ENCODE measurements at regions not wholly inside any gene's neighbourhood (a gene's known extent, or its start where the extent isn't known, plus 50 kb on each side); places are given as distances from the start of the nearest gene placed in this dataset.
"Not testable (repeated sequence)": the region's sequence is repeated elsewhere in the genome, so short reads cannot be mapped to it uniquely, and the experiment has no call there.

DNA sequence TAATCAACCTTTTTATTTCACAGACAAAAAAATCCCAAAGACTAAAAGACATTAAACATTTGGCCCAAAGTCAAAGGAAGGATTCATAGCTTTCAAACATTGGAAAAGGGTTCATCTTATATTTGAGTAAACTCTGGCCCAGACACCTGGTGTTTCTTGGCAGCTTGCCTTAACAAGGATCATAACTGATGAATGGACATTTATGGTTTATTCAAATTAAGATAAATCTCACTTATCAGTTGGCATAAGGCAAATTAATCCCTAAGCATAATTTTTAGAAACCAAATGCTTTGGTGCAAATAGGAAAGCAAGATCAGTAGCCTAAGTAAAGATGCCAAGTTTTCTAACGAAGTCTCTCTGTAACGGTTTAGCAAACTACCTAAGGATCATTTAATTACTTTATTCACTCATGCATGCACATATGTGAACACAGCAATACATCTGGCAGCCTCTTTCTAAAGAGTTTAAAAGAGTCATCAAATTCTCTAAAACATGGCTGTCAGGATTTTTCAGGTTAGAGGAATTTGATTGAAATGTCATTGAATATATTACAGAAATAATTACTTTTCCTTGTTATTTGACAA lies 323.4 kb upstream of the RBMS1 start:
- no peak for DNase-seq

DNA sequence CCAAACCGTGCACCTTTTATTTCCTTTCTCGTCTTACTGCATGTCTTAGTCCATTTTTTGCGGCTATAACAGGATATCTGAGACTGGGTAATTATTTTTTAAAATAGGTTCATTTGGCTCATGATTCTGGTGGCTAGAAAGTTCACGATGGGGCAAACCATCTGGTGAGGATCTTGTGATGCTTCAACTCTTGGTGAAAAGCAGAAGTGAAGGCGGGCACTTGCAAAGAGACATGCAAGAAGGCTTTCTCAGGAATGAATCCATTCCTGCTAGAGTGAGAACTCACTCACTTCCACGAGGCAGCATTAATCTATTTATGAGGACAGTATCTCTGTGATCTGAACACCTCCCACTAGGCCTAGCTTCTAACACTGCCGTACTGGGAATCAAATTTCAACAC lies 327.1 kb upstream of the RBMS1 start:
- DNase-seq: no peak

DNA sequence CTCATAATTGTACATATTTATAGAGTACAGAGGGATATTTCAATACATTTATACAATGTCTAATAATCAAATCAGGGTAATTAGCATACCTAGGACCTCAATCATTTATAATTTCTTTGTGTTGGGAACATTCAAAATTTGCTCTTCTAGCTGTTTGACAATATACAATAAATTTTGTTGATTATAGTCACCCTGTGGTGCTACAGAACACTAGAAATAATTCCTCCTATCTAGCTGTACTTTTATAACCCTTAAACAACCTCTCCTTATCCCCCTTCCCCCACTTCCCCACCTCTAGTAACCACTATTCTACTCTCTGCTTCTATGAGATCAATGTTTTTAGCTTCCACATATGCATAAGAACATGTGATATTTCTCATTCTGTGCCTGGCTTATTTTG lies 328.4 kb upstream of the RBMS1 start:
- no peak for DNase-seq

DNA sequence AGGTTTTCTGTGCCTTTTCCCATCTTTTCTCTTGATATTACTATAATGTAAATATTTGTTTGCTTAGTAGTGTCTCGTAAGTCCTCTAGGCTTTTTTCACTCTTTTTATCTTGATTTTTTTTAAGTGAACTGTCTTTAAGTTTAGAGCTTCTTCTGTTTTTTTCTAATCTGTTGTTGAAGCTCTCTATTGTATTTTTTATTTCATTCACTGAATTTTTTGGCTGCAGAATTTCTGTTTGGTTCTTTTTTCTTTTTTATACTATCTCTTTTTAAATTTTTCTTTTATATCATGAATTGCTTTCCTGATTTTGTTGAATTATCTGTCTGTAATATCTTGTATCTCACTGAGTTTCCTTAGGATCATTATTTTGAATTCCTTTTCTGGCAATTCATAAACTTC lies 331.8 kb upstream of the RBMS1 start:
- DNase-seq: no peak

DNA sequence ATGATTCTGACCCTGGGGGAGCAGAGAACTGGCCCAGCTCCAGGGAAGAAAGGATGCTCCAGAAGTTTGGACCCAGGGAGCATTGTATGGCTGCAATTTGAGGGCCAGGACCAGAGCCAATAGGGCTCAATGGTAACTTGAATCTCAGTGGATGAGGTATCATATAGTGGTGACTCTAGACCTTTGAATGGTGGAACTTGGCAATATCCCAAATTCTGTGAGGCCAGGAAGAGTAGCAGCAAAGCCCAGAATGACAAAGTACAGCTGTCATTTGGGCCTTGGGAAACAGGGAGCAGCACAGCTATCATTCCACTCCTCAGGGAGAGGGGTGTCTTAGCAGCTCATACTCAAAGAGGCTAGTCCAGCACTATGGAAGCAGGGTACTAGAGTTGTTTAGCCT lies 332.9 kb upstream of the RBMS1 start:
- no peak for DNase-seq

DNA sequence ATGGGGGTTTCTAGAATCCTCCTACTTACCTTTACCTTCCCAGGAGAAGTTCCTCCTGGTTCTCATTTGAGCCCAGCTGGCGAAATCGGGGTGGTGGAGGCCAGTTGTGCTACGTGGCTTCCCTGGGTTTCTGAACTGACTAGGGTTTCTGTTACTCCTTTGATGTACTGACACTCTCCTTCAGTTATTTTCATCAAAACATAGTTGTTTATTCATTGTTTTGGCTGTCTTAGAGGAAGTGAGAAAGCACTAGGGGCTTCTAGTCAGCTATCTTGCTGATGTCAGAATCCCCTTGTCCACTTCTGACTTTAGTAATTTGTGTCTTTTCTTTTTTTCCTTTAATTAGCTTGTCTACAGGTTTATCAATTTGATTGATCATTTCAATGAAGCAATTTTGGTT lies 332.2 kb upstream of the TANK start:
- DNase-seq: no peak

DNA sequence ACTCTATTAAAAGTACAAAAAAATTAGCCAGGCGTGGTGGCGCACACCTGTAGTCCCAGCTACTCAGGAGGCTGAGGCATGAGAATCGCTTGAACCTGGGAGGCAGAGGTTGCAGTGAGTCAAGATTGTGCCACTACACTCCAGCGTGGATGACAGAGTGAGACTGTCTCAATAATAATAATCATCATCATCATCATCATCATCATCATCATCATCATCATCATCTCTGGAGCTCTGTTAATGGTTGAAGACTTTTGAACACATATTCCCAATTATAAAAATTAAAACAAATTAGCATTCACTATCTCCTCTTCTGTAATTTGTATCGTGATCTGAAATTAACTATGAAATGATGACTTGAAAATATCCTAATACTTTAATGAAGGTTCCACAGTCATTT lies 327.8 kb upstream of the TANK start:
- DNase-seq: not testable (repeated sequence)

DNA sequence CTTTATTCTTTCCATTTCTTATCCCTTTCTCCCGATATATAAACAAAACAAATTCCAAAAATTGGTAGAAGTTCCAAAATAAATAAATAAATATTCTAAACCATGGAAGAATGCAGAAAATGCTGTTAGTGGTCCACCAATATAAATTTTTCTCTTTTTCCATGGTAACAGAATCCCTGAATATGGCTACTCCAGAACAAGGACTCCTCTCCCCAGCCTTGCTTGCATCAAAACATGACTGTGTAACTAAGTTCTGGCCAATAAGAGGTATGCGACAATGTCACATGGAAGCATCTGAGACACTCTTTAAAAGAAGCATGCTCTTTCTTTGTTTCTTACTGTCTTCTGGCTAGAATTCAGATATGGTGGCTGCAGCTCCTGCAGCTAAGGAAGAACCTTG lies 325.1 kb upstream of the TANK start:
- DNase-seq: no peak

DNA sequence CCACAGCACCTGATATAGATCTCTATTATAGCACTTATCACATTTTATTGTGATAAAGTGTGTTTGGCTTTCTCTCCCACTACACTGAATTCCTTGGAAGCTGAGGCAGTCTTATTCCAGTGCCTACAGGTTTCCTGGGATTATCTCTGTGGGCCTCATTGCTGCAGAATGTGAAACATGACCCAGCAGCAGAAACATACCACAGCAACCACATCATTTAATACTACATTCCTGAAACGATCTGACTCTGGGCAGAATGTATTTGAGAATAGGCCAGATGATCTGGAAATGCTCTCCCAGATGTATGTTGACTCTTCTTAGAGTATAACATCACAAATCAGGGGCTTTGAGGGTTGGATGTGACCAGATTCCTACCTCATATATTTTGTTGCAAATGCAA lies 323.5 kb upstream of the TANK start:
- no peak for DNase-seq

DNA sequence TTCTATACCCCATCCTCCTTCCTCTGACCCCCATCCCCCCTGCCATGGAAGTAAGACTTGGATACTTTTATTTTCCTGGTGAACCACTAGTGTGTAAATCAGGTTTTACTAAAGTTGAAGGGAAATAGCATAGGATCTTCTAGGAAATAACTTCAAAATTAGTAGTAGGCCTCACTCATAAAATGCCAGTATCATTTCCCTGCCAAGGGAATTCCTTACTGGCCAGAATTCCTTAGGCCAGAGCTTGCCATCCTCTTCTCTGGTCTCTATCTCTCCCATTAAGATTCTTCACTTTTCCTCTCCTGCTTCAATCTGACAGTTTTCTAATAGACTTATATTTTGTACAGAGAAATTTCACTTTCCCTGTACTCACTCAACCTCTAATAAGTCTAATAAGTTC lies 322.8 kb upstream of the TANK start:
- DNase-seq: no peak

DNA sequence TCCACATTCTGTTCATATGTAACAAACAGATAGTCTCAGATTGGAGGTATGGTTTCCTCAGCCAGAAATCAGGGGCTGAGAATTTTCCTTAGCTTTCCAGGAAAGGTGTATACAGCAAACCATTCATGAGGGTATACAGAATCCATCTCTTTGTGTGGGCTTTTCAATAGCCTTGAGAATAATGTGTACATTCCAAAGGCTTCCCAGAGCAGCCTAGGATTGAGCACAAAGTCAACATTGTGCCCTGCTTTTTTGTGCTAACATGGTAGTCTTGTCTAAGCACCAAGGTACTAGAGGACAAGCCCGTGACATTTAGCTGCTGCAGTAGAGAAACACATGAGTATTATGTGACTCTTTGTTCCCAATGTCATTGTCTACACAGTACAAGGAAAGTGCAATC lies 322.1 kb upstream of the TANK start:
- DNase-seq: no peak

DNA sequence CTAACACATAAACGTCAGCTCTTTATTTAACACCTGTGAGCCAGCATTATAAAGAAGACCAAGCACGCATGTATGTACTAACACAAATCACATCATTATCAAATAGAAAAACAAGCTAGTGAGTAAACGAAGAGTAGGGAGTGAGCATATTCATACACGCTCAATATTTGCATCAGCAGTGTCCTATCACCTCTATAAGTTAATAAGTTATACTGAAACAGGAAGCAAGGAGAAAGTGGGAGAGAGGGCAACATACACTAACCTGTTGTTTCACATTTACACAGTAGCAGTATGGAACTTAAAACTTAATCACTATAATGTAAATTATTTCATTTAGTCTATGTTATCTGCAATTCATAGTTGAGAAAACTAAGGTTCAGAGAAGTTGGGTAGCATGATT lies 321.5 kb upstream of the TANK start:
- DNase-seq: no peak

DNA sequence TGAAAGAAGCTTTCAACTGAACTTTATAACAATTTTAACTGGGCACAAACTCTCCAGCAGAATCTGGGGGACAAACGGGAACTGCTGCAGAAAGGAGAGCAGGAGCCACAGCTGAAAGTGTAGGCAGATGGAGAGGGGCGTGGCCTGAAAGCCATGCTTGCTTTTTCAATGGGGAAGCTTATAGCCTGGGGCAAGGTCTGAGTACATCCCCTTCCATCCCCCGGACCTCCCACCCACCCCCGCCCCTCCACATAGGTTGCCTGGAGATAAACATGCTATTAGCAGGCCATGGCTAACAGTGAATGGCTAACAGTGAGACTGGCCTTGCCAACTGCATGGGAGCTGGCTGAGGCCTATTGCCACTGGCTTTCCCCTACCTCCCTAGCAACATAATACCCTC lies 317.9 kb upstream of the TANK start:
- DNase-seq: no peak

DNA sequence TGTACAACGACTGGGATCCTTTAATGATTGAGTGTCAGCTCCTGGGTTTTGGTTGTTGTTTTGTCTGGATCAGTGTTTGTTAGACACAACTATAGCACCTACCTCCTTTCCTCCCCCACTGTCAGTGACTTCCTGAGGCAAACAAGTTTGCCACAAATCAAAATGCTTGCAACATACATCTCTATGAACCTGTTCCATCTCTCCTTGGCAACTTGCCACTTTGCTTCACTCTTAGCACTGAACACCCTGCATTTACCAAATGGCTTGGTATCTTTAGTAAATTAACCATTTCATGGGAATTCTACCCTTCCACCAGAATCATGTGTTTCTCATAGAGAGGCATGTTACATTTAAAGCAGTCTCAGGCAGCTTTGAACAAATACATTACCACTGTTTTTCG lies 301.1 kb upstream of the TANK start:
- DNase-seq: no peak

DNA sequence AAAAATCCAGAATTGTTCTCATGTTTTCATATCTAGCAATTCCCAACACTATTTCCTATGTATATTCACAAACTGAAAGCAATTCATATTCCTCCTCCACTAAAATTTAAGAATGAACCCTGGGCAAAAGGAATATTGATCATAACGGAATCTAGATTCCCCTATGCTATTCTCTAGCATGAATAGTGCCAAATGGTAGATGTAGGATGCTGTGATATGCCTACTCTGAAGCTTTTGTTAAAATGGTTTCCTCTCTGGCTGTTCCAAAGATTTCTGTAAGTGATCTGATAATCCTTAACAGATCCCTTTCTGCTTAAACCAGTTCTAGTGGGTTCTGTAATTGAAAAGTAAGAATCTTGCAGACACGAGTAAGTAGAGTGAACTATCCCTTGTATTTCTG lies 298.0 kb upstream of the TANK start:
- no peak for DNase-seq

DNA sequence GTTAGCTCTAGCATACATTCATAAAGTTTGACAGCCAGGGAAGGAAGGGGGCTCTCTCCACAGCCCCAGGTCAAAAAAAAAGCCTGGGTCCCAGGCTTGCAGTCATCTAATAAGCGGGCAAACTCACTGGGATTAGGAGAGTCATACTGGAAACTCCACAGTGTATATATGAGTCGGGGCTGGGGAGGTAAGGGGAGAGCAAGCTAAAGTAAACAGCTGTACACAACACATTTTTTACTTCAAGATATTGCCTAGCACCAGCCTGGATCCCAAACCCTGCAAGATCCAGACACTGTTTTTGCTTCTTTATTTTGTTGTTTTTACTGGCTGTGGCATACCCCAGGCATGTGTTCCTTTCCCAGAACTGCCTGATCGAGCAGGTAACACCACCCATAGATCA lies 291.3 kb upstream of the TANK start:
- DNase-seq: no peak

DNA sequence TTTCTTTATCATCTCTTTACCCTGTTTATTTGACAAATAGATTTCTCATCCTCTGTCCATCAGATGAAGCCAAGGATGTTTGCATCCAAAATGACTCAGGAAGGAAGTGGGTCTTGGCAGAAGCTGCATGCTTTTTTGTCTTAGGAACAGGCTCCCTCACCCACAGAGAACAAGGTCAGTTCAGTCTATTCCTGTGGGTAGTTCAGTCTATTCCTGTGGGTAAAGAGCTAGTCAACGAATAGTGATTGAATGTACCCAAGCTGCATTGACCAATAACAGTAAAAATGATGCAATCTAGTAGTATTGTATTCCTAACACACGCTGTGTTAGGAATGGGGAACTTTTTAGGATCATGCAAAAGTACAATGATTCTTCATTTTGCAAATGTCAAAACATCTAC lies 290.8 kb upstream of the TANK start:
- DNase-seq: no peak

DNA sequence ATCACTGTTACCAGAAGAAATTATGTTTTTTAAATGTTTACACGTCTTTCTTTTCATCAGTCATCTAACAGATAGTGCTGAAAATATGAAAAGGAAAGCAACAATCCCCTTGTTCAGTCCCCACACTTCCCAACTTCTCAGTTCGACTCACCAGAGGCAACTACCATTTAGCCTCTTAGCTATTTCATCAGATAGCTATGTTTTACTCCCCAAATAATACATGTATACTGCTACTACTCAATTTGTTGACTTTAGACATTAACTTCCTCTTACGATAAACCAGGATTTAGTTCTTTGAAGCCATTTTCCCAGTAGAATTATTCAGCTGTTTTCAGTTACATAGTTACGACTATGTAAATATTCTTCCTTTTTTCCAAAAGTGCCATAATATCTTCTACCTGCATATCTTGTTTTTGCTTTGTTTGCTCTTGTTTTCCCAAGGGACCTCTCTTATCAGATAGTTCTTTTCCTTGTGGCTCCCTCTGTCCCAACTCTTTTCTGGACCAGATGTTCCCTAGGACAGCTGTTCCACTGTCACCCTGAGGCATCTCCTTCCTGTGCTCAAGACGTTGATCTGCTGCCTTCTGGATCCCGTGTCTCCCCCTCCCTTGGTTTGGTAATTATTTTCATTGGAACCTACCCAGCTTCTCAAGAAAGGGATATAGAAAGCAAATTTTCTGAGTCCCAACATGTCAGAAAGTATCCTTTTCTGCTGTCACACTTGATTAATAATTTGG lies 289.3 kb upstream of the TANK start:
- DNase-seq: no peak

DNA sequence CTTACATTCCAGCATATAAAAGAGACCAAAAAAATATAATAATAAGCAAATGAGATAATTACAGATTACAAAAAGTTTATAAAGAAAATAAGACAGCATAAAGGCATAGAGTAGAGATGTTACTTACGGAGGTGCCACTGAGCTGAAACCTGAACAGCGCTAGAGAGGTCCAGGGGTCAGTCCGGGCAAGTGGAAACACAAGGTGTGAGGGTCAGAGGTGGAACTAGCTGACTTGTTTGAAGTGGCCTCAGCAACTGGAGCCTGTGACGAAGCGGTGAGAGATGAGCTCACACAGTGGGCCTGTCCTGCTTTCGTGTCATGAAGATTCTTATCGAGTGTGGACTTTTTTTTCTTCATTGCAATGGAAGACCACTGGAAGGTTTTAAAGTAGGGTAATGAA lies 288.3 kb upstream of the TANK start:
- no peak for DNase-seq

DNA sequence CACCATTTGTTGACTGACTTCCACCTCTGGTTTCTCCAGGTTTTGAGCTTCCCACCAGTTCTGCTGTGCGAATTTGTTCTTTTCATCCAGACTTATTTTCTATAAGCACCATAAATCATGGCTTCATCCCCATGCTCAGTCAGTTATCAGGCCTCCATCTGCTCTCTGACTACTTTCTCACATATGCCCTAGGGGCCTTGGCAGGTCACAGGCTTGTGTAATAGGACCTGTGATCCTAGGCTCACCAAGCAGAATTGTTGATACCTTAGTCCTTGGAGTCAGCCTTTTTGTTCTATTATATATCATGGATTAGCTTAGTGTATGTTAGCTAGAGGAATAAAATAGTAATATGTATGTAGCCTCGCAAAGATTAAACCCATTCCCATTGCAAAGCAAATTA lies 284.2 kb upstream of the TANK start:
- DNase-seq: no peak

DNA sequence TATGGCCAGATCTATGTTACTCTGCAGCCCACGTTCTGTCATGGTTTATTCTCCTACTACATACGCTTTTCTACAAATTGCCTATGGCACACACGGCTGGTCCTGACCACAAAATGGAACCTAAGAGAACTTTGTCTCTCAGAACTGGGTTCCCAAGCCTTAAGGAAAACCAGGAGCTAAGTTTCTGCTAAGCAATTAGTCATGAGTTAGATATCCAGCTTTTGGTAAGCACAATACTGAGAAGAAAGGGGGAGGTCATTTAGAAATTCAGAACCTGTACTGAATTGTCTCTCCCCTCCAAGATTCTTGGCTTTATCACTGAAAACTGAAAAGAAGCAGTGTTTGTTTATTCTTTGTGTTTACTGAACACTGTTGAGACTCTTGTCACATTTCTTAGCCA lies 283.5 kb upstream of the TANK start:
- no peak for DNase-seq

DNA sequence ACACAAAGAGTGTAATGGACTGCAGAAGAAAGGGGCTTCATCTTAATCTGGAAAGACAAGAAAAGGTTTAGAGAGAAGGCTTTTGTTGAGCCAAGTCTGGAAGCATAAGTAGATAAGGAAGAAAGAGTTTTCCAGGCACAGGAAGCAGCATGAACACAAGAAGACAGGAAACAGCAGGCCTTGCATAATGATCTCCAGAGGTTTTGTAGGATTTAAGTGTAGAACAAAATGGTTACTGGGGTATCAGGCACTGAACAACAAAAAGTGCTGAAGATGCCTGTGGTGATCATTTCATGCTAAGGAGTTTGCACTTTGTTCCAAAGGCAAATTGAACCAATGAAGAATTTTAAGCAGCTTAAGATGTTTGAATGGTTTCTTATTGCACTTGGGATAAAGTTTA lies 281.6 kb upstream of the TANK start:
- no peak for DNase-seq

DNA sequence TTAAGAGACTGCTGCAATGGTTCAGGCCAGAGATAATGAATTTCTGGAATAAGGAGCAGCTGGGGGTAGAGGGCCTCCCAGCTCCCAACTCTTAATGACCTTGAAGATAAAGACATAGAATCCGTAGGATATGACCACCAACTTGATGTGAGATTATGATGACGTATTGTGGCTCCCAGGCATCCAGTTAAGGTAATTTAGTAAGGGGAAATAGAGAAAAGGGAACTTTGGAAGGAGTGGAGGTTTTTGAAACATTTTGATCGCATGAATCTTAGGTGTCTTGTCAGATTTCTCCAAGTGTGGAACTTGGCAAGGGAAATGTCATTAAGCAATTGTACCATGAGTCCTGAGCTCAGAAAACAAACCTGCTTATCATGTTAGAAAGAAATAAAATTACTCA lies 277.3 kb upstream of the TANK start:
- DNase-seq: no peak

DNA sequence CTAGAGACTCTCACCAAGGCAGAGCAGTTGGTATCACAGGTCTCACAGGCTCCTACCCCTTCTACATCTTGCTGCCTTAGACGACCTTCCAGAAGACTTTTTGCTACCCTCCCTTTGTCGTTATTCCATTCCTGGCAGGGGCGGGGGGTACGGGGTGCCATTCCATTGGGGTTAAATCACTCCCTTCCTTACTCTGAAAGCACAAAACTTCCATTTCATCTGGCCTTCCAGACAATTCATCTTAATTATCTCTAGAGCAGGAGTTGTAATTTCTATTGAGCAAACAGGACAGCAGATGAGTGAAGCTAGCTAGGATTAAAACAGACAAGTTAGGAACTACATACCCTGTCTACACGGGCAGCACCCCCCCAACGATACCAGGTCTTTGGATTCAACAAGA lies 276.2 kb upstream of the TANK start:
- DNase-seq: no peak

DNA sequence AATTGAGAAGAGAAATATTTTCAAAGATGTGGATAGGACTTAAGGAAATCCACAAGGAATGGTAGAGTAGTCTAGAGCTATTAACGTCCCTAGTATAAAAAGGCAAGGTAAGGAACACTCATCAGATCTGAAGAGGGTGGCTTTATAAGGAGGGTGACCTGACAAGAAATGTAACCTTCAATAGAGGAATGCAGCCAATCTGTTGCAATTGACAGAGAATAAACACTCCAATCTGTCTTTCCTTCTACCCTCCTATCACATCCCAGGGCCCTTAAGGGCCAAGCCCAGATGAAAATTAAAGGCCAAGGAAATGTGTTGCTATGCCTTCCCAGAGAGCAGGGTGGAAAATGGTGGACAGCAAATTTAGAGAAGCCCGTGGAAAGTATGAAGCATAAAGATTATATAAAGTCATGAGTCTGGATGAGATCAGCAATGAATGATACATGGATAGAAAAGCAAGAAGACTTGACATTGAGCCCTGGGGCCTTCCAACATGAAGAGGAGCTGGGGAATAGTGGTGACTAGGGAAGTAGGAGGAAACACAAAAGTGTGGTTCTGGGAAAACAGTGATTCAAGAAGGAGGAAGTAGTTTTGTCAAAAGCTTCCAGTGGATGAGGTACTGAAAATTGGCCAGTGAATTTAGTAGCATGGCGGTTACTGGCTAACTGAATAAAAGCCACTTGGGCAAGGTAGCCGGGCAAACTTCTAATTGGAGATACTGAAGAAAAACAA lies 270.6 kb upstream of the TANK start:
- DNase-seq: no peak
